HG03432 (cell line): ENCODE measurements at regions not wholly inside any gene's neighbourhood (a gene's known extent, or its start where the extent isn't known, plus 50 kb on each side); places are given as distances from the start of the nearest gene placed in this dataset.

Experiments used
- ATAC-seq: cut with Tn5 transposase; IDR thresholded peaks from one replicate; pipeline ENCODE4 v1.9.1; 2021; ENCODE audit warnings: mild to moderate bottlenecking, moderate library complexity; ENCODE audit not compliant: unreplicated experiment

DNA sequence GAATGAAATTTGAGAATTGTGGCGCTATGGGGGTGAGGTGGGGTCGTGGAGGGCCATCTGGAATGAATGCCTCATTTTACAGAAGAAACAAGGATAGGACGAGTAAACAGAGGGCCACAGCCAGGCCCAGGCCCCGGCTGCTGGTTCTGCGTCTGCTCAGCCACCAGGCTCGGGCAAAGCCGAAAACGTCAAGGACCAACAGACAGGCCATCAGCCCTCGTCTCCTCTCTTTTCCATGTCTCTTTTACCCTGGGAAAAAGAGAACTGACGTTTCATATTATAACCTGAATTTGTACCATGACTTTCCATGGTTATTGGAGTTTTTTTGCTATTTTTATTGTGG, 212.4 kb upstream of the ARID1B start:
- no peak for ATAC-seq

DNA sequence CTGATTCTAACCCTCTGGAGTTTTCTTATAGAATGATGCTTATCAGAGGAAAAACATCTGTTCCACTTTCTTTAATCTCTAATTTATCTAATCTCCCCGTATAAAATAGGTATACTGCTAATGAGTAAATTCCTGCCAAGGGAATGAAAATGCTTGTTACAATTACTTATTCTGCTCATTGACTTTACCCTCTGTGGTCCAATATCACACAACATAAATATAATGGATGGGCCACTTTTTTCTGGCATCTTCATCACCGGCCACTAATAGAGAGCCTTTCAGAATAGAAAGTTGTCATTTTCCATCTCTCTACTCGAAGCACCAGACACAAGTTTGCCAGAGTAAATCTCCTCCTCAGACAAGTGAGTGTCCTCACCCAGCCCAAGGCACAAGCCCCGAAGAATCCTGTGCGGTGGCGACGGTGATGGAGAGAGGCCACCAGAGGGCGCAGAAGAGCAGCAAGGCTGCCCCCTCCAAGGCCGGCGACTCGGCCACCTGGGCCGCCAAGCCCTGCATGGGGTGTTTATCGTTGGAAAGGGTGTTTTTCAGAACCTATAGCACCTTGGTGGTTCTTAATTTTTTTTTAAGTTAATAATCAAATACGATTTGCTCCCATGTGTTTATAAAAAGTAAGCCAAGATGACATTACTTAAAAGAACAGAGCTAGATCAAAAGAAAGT, 212.9 kb upstream of the ARID1B start:
- peak; percentile 98 for ATAC-seq

DNA sequence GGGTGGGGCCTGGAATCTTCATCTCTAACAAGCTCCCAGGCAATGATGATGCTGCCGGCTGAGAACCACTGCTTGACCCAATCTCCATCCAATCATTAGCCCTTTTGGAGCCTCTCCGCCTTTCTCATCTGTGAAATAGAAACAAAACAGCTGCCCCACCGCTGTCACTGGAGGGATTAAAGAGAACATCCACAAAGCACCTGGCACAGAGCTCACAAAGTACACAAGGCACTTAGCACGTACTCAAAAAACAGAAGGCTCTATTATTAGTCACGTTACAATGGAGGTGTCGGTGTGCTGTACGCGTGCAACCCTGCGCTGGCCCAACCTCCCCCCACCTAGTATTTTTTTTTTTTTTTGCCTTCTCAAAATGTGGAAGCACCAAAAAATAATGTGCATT, 213.5 kb upstream of the ARID1B start:
- no peak for ATAC-seq

DNA sequence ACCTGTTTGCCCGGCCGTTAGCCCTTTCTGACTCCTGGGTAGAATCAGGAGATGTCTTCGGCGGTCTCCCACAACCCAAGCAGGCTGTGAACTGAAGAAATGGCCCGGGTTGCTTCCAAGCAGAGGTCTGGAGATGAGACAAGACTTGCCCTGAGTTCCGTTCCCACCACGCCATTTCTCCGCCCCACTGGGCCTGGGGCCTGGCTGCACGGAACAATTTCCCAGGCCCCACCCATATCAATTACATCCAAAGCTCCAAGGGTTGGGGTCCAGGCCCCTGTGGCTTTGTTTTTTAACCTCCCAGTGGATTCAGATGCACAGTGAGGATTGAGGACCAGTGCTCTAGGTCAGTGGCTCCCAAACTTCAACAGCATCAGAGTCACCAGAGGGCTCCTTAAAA, 214.5 kb upstream of the ARID1B start:
- ATAC-seq: no peak

DNA sequence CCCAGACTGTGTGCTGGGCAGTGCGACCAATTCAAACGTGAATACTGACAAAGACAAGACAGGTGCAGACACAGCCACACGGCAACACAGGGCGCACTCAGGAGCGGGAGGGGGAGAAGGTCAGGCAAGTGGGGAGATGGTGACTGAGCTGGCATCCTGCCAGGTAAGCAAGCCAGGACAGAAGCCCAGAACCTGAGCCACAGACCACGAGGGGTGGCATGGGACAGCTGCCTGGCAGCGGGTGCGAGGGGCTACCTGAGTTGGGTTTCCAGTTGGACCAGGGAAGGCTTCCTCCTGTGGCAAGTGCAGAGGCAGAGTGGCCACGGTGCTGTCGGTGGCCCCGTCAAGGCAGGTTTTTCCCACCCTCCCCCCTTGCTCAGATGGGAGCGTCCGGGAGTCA, 215.2 kb upstream of the ARID1B start:
- no peak for ATAC-seq

DNA sequence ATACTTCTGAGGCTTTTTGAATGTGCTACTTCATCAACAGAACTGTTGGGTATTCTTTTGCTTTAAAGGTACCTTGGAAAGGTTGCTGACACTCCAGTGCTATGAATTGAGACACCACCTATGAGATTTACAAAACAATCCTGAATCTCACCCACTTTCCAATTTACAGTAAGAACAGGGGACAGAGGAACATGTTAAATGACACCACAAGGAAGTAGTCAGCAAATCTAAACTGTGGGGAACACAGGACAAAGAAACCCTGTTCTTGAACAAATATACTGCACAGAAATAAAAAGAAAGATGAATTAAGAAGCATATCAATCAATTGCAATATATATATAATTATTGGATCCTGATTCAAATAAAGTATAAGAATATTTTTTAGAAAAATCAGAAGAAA, 216.7 kb upstream of the ARID1B start:
- no peak for ATAC-seq

DNA sequence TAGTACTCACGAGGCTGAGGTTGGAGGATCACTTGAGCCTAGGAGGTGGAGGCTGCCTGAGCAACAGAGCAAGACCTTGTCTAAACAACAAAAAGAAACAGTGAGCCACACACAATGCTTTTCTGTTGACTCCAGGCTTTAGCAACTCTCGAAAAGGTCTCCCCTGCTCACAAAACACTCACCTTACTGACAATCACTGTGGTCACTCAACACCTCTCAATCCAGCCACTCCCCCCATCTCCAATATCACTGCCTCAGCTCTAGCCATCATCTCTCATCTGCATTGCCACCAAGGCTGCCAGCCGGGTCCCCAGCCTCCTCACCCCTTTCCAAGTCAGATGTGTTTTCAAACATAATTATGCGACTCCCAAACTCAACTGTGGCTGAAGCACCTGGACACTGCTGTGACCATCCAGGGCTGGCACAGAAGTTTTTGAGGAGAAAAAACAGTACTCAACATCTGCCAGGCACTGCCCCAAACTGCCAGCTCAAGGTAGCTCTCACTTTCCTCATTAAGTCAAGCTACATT, 218.0 kb upstream of the ARID1B start:
- ATAC-seq: no peak

DNA sequence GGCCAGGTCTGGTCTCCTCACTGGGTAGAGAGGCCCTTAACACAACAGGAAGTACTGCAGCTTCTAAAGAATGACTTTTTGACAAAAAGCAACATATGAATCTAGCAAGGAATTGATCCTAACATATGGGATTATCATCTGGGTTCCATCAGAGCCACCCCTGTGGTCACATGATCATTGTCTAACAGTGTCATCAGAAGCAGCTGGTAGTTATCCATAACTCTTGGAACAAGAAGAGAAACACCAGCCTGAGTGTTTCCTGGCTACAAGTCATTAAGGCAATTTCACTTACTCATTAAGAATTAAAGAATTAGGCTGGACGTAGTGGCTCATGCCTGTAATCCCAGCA, 219.3 kb upstream of the ARID1B start:
- no peak for ATAC-seq

DNA sequence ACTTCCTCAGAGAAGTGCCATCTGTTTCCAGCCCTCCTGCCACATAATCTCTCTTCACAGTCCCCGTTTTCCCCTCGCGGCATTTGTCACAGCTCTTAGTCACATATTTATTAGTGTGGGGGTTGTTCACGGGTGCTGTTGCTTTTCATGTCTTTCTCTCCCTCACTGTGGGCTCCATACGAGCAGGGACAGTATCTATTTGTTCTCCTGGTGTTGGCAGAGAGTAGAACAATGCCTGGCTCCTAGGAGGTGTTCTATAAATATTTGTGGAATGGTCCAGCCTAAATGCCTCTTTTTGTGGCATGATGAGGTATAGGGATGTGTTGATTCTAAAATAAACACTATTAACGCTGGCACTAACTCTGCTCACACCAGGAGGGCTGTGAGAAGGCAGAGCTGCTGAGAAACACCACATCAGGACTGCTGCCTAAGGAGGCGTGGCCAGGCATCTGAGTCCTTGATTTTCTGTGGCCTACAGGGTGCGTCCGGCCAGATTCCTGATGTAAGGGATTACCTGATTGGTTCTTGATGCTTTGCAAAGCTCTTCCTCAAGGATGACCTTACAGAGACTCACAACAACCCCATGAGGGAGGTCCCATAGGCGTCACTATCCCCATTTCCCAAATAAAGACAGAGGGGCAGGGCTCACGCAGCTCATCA, 219.8 kb upstream of the ARID1B start:
- ATAC-seq: peak; percentile 79

DNA sequence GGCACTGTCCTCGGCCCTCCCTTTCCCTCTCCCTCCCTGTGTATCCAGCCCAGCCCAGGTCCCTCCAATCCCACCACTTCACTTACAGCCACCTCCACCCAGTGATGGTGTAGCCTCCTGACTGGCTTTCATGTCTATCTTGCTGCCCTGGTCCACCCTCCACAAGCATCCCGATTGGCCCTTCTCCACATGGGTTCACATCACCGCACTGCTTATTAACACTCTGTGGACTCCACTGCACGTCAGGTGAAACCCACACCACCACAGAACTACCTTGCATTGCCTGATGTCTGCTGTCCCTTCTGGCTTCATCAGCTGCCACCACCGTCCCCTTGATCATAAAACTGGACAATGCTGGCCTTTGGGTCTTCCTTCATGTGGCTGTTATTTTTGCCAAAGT, 220.4 kb upstream of the ARID1B start:
- peak; percentile 10 for ATAC-seq

DNA sequence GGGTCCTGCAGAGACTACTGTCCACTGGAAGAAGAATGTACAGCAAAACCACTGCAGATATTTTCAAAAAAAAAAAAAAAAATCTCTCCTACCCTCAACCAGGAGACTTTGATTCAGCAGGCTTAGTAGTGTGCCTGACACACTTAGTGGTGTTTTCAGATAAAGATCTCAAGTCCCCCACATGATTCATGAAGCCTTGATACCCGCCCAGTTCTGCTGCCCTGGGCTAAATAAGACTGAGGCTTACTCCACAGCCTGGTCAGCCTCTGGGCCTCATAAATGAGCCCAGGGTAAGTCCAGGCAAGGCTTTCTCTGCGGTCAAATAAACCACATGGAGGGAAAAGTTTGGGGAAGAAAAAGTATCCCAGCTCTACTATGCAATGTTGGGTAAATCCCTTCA, 222.1 kb upstream of the ARID1B start:
- no peak for ATAC-seq

DNA sequence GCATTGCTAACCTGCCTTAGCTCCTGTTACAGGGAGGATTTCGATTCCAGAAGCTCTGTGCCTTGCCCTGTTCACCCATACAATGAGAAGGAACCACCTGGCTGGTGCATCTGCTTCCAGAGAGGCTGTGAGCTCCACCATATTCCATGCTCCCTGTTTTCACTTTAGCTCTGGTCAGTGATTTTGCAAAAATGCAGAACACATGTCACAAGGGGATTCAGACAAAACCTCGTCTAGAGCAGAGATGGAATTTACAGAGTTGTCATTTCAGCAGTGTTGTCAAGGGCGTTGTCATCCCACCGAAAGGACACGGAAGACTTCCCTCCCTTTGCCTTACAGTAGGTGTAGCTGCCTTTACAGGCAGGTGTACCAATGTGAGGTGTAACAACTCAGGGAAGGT, 223.0 kb upstream of the ARID1B start:
- ATAC-seq: no peak

DNA sequence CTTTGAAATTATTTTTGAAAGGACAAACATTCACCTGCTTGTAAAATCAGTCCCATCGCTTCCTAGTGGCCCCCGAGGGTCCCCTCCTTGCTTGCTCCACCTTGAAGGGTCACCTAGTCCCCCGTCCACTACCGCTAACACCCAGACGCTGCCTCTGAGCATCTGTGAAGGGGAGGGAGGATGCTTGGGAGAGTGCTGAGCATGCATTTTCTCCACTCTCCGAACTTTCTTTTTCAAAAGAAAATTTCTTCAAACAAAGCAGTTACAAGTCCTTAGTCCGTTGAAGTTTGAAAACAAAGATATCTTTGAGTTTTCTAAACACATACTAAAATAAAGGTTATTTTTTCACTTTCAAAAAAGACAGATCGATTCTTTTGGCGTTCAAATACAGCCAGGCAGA, 224.3 kb upstream of the ARID1B start:
- ATAC-seq: no peak

DNA sequence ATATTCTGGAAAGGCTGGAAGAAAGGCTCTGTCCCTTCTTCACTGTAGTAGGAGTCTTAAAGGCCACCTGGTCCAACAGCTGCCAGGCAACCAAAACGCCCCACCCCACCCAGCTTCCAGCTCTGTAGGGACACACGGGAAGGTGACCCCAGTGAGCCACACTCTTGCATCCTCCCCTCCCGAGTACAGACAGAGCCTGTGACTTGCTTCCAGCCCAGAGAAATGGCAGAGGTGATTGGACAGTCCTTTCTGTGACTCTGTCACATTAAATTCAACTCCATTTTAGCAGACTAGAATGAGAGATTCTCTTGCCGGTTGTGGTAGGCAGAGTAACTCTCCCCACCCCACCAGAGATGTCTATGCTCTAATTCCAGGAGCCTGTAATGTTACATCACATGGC, 226.2 kb upstream of the ARID1B start:
- ATAC-seq: no peak

DNA sequence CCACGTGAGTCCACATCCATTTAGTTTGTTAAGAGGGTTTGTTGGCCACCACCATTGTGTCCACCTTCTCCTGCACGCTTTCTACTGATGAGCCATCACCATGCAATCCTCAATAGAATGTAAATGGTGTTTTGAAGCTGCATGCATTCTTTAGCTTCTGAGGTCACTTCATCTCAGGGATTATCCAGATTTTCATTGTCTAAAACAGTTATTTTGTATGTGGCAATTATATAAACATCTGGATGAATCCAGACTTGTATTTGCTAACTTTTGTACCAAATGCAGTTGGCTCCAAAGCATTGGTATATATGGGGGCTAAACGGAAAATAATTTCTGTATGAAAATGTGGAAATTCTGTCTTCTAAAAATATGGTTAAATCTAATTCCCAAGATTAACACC, 231.2 kb upstream of the ARID1B start:
- no peak for ATAC-seq

DNA sequence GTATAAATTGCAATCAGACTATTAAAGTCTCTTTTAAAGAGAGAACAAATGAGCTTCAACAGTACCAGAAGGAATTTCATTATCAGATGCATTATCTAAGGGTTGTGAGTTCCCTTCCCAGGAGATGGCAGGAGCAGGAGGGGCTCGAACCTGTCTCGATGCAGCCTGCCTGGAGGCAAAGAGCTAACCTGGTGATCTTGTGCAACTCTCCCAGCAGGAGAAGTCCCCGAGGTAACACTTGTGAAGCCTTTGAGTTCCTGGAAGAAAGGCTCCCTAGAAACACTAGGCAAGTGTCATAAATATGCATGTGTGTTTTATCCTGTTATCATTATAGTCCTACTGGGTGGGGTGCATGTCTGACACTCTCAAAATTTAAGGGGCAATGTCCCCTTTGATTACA, 232.2 kb upstream of the ARID1B start:
- ATAC-seq: no peak

DNA sequence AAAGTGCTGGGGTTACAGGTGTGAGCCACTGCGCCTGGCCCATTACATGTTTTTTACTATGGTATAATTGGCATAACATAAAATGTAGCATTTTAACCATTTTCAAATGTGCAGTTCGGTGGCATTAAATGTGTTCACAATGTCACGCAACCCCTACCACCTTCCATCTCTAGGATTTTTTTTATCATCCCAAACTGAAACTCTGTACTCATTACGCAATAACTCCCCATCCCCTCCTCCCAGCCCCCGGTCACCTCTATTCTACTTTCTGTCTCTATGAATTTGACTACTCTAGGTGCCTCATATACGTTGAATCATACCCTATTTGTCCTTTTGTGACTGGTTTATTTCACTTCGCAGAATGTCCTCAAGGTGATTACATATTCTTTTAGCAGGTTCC, 233.1 kb upstream of the ARID1B start:
- ATAC-seq: no peak

DNA sequence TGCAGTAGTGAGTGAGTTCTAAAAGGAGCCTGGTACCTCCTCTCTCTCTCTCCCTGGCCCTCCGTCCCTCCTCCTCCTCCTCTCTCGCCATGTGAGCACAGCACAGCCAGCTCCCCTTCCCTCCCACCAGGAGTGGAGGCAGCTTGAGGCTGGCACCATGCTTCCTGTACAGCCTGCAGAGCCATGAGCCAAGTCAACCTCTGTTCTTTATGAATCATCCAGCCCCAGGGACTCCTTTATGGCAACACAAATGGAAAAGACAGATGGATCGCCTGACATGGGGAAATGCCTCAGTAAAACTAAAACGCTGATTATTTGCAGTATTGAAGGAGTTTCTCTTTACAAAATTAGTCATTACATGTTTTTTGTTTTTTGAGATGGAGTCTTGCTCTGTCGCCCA, 233.7 kb upstream of the ARID1B start:
- ATAC-seq: no peak

DNA sequence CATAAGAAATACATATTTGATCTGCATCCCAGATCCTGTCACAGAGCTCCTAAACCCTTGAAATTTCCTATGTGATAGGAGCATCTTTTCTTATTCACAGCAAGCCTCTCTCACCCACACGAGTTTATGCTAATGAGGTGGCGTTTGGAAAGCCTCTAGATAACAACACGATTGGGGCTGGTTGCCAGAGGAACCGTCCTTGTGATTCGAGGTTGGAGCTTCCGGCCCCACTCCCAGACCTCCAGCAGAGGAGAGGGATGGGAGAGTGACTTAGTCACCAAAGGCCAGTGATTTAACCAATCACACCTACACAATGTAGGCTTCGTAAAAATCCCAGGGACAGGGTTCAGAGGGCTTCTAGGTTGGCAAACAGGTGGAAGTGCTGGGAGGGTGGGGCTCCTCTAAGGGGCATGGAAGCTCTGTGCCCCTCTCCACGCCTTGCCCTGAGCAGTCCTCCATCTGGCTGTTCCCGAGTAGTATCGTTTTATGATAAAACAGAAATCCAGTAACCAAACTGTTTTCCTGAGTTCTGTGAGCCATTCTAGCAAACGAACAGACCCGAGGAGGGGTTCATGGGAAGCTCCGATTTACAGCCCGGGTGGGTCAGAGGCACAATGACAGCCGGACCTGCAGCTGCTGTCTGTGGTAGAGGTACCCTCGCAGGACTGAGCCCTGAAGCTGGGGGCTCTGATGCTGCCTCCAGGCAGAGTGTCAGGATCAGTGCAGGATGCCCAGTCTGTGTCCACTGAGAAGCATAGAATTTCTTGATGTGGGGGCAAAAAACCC, 238.1 kb upstream of the ARID1B start:
- no peak for ATAC-seq

DNA sequence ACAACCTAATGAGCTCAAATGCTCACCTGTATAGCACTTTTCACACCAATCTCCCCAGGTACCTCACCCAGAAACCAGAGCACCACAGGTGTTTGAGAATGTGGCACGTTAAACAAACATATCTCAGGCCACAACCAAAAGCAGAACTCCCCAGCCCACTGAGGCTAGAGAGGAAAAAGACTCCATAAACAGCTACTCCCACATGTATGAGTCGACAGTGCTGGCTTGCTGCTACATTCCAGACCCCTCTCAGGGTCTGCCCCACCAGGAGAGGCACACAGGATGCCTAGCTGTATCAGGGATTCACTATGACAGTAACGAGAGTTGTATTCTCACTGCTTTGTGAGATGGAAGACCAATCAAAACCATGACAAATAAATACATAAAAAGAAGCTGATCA, 242.6 kb upstream of the ARID1B start:
- no peak for ATAC-seq

DNA sequence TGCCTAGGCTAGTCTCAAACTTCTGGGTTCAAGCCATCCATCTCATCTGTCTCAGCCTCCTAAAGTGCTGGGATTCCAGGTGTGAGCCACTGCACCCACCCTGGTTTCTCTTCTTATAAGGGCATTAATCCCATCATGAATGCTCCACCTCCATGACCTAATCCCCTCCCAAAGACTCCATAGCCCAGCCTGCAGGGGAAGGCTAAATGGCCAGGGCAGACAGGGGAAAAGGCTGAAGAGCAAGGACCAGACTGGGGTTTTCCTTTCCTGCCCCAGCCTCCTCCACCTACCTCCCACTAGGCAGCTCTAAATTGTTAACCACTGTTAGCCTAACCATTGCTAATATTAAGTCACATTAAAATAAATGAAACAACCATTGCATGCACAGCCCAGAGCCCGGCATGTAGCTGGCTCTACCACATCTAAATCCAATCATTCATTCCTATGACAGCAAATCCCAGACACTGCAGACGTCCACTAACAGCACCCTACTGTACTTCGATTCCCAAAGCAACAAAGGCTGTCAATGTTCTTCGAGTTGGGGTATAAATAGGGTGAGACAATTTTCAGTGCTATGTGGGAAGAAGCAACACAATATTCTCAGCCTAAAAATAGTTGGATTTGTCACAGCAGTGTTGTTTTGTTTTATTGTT, 243.2 kb upstream of the ARID1B start:
- ATAC-seq: no peak

DNA sequence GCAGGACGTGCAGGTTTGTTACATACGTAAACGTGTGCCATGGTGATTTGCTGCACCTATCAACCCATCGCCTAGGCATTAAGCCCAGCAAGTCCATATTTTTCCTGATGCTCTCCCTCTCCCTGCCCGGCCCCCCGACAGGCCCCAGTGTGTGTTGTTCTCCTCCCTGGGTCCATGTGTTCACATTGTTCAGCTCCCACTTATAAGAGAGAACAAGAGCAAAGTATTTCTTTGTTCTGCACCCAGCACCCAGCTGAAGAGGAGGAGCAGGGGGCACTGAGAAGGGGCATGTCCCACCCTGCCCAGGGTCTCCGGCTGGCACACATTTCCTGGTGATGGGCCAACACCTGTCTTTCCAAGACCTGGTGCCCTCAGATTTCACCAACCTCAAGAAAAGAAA, 251.1 kb upstream of the ARID1B start:
- ATAC-seq: no peak
